GM13977 (cell line): ENCODE measurements at regions not wholly inside any gene's neighbourhood (a gene's known extent, or its start where the extent isn't known, plus 50 kb on each side); places are given as distances from the start of the nearest gene placed in this dataset.

Experiments
- DNase-seq: peaks from one replicate; pipeline ENCODE4 v3.0.0; 2012; ENCODE audit warnings: low spot score
- CTCF ChIP-seq: IDR thresholded peaks from 2 replicates; pipeline ENCODE4 v1.5.1; 2012; ENCODE audit warnings: mild to moderate bottlenecking, control low read depth; ENCODE audit not compliant: insufficient read depth; ENCODE audit errors: extremely low read depth, missing control alignments
- in situ Hi-C: fragments of 300-500 bp; cut with MboI; formaldehyde crosslinking; loops from one replicate; pipeline ENCODE4 v1.12.0; 2022; ENCODE audit warnings: low sequenced_read_pairs, low pct_unique_long_range_greater_than_20kb, mixed read lengths, inconsistent platforms; ENCODE audit not compliant: unreplicated experiment

GRCh38 chr14:89041257-89041582 is 216.8 kb downstream of the TTC8 start:
- no peak for TF ChIP-seq CTCF
- no peak for DNase-seq
- in situ Hi-C loops = loop anchor here (5.0 to 25.0 kb wide), 3 partner anchors 371 to 876 kb away; partner anchors contain the start of gene FOXN3

GRCh38 chr14:89042021-89042420 is 217.6 kb downstream of the TTC8 start:
- no peak for TF ChIP-seq CTCF
- no peak for DNase-seq
- in situ Hi-C loops = loop anchor here (5.0 to 25.0 kb wide), 3 partner anchors 370 to 875 kb away; partner anchors contain the start of gene FOXN3

GRCh38 chr14:89053303-89053702 is 228.9 kb downstream of the TTC8 start:
- DNase-seq = no peak
- in situ Hi-C loops = no loop called here
- no peak for TF ChIP-seq CTCF

- in situ Hi-C loops = no loop called here
- no peak for TF ChIP-seq CTCF
- no peak for DNase-seq
These were observed 231.9 kb downstream of the TTC8 start for GRCh38 chr14:89056394-89056793.

GRCh38 chr14:89058697-89059096 is 234.2 kb downstream of the TTC8 start:
- in situ Hi-C loops = no loop called here
- TF ChIP-seq CTCF = no peak
- no peak for DNase-seq

- TF ChIP-seq CTCF = no peak
- in situ Hi-C loops = no loop called here
- DNase-seq = no peak
These were observed 235.7 kb downstream of the TTC8 start for GRCh38 chr14:89060191-89060590.

- no peak for DNase-seq
- in situ Hi-C loops = no loop called here
- no peak for TF ChIP-seq CTCF
These were observed 237.2 kb downstream of the TTC8 start for GRCh38 chr14:89061696-89062095.
